Activated B cell treated with CpG ODN at 0.5 μM for 24 hours (primary cell): ENCODE measurements at regions not wholly inside any gene's neighbourhood (a gene's known extent, or its start where the extent isn't known, plus 50 kb on each side); places are given as distances from the start of the nearest gene placed in this dataset.

Experiments used
- ATAC-seq: fragments of 200-7000 bp; cut with Tn5 transposase; one replicate; pipeline ENCODE4 v1.10.0; 2021; ENCODE audit warnings: low read depth, mild to moderate bottlenecking, moderate library complexity
- CTCF ChIA-PET: fragments of 350-600 bp; sonication (Branson Sonifier 250); formaldehyde crosslinking; loops from one replicate; lab custom pipeline; 2021; ENCODE audit warnings: antibody characterized with exemption; lab: Charles Lee
- POLR2A ChIA-PET: fragments of 350-600 bp; sonication (Branson Sonifier 250); formaldehyde crosslinking; loops from one replicate; lab custom pipeline; 2021; ENCODE audit warnings: antibody characterized with exemption; lab: Charles Lee
- DNase-seq: peaks from one replicate; pipeline ENCODE4 v3.0.0; 2022
- H3K27ac Mint-ChIP-seq: one replicate; pipeline ENCODE4 v1.8.0; 2020; ENCODE audit warnings: mixed read lengths
- H3K27me3 Mint-ChIP-seq: one replicate; pipeline ENCODE4 v1.8.0; 2021; ENCODE audit warnings: mixed read lengths
- H3K36me3 Mint-ChIP-seq: one replicate; pipeline ENCODE4 v1.8.0; 2021; ENCODE audit warnings: low read depth, mixed read lengths
- H3K4me1 Mint-ChIP-seq: one replicate; pipeline ENCODE4 v1.8.0; 2021; ENCODE audit warnings: mixed read lengths
- H3K4me3 Mint-ChIP-seq: one replicate; pipeline ENCODE4 v1.8.0; 2020; ENCODE audit warnings: mild to moderate bottlenecking, mixed read lengths
- H3K9me3 Mint-ChIP-seq: one replicate; pipeline ENCODE4 v1.8.0; 2020; ENCODE audit warnings: mixed read lengths
- CTCF ChIP-seq: fragments of 200-600 bp; IDR thresholded peaks from one replicate; pipeline ENCODE4 v1.8.0; 2022; ENCODE audit warnings: antibody characterized with exemption, mild to moderate bottlenecking
- intact Hi-C: fragments of 100-400 bp; cut with micrococcal nuclease; formaldehyde crosslinking; loops from one replicate; pipeline ENCODE4 v1.15.1; 2024

- Mint-ChIP-seq H3K27ac (no peak overlapping the region), H3K4me1 (no peaks in the 10 kb centered on the region), H3K4me3 (no peak overlapping the region), H3K36me3 (no peaks in the 10 kb centered on the region), H3K9me3 (no peaks in the 10 kb centered on the region), H3K27me3 (peaks cover 1% of the 10 kb centered on the region)
- CTCF ChIA-PET = no interaction called here
- POLR2A ChIA-PET = no interaction called here
- no peak for TF ChIP-seq CTCF
- no peak for DNase-seq
- intact Hi-C loops = no loop called here
- ATAC-seq = no peak
These were observed 306.5 kb downstream of the IL20RB start for GRCh38 chr3:137264071-137264820.

GRCh38 chr3:137264843-137265330 lies 307.1 kb downstream of the IL20RB start:
- H3K36me3 Mint-ChIP-seq = no peaks in the 10 kb centered on the region
- H3K27ac Mint-ChIP-seq = no peak overlapping the region
- TF ChIP-seq CTCF = no peak
- DNase-seq = no peak
- H3K9me3 Mint-ChIP-seq = no peaks in the 10 kb centered on the region
- no peaks in the 10 kb centered on the region for H3K4me1 Mint-ChIP-seq
- H3K4me3 Mint-ChIP-seq = no peak overlapping the region
- ChIA-PET POLR2A (no interaction called here), CTCF (no interaction called here)
- peaks cover 1% of the 10 kb centered on the region for H3K27me3 Mint-ChIP-seq
- no peak for ATAC-seq
- intact Hi-C loops = no loop called here

- no peak for ATAC-seq
- DNase-seq = no peak
- Mint-ChIP-seq H3K36me3 (no peaks in the 10 kb centered on the region), H3K27ac (no peak overlapping the region), H3K27me3 (no peaks in the 10 kb centered on the region), H3K4me1 (no peaks in the 10 kb centered on the region), H3K9me3 (peaks cover 6% of the 10 kb centered on the region), H3K4me3 (no peak overlapping the region)
- TF ChIP-seq CTCF = no peak
- ChIA-PET POLR2A (no interaction called here), CTCF (no interaction called here)
- intact Hi-C loops = no loop called here
These were observed 325.1 kb downstream of the IL20RB start for GRCh38 chr3:137282871-137283270.

GRCh38 chr3:137285924-137286323 lies 328.1 kb downstream of the IL20RB start:
- no peak for TF ChIP-seq CTCF
- H3K9me3 Mint-ChIP-seq = peaks cover 6% of the 10 kb centered on the region
- ChIA-PET CTCF (no interaction called here), POLR2A (no interaction called here)
- no peaks in the 10 kb centered on the region for H3K4me1 Mint-ChIP-seq
- no peaks in the 10 kb centered on the region for H3K27me3 Mint-ChIP-seq
- intact Hi-C loops = no loop called here
- no peak overlapping the region for H3K27ac Mint-ChIP-seq
- no peak for DNase-seq
- no peak overlapping the region for H3K4me3 Mint-ChIP-seq
- no peak for ATAC-seq
- no peaks in the 10 kb centered on the region for H3K36me3 Mint-ChIP-seq

- intact Hi-C loops = no loop called here
- no peak for TF ChIP-seq CTCF
- H3K9me3 Mint-ChIP-seq = no peaks in the 10 kb centered on the region
- ATAC-seq (no peak), DNase-seq (no peak)
- no peak overlapping the region for H3K4me3 Mint-ChIP-seq
- H3K4me1 Mint-ChIP-seq = no peaks in the 10 kb centered on the region
- H3K36me3 Mint-ChIP-seq = no peaks in the 10 kb centered on the region
- no peaks in the 10 kb centered on the region for H3K27me3 Mint-ChIP-seq
- ChIA-PET POLR2A (no interaction called here), CTCF (no interaction called here)
- H3K27ac Mint-ChIP-seq = no peak overlapping the region
These were observed 335.3 kb downstream of the IL20RB start for GRCh38 chr3:137293086-137293485.
